ENCODE measurements at regions not wholly inside any gene's neighbourhood (a gene's known extent, or its start where the extent isn't known, plus 50 kb on each side); places are given as distances from the start of the nearest gene placed in this dataset.
"Not testable (repeated sequence)": the region's sequence is repeated elsewhere in the genome, so short reads cannot be mapped to it uniquely, and the experiment has no call there.

DNA sequence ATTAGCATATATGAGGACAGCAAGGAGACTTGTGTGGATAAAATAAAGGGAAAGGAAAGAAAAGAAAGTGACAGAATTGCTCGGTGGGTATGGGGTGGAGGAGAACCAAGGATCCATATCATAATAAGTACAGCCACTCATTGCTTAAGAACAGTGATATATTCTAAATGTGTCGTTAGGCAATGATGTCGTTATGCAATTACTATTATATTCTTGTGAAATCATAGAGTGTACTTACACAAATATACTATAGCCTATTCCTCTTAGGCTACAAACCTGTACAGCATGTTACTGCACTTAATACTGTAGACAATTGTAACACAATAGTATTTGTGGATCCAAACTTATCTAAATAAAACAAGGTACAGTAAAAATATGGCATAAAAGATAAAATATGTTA, 271.1 kb downstream of the CCER1 start:
- FAIRE-seq = no peak

- FAIRE-seq = no peak
These were observed 272.6 kb downstream of the CCER1 start for GRCh38 chr12:90682398-90682797.

GRCh38 chr12:90679674-90680073, 275.3 kb downstream of the CCER1 start:
- no peak for FAIRE-seq

GRCh38 chr12:90677552-90677951, 277.4 kb downstream of the CCER1 start:
- no peak for FAIRE-seq

- FAIRE-seq = no peak
These were observed 277.9 kb downstream of the CCER1 start for GRCh38 chr12:90677055-90677454.

DNA sequence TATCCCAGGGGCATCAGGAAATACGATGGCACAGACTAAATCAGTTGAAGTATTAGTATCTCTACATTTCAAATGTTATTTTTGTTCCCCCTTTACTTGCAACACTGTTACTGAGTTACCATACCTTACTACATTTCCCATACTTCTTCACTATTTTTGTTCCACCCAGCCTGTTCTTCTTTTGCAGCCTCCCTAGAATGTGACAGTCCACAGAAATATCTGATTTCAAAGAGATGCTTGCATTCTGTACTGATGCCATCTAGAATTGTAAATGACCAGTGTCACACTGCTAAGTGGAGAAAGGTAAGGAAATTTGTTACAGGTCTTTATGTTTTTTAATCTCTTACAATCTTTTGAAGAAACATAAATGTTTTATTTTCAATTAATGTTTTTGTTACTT, 279.9 kb downstream of the CCER1 start:
- no peak for FAIRE-seq

DNA sequence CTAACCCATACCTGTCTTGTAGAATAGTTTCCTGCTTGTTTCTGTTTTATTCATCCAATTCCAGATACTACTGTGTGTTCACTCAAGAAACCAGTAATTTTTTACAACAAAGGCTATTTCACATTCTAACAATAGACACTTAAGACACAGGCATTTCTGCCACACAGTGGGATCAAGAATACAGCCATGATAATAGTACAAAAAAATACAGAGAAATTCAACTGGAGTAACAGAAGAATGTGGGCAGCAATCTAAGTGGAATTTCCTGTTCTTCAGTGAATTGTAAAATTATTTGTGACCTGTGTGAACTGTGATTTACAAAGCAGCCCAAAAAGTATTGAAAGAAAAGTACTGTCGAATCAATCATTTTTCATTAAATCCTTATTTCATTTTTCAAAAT, 282.9 kb downstream of the CCER1 start:
- no peak for FAIRE-seq

DNA sequence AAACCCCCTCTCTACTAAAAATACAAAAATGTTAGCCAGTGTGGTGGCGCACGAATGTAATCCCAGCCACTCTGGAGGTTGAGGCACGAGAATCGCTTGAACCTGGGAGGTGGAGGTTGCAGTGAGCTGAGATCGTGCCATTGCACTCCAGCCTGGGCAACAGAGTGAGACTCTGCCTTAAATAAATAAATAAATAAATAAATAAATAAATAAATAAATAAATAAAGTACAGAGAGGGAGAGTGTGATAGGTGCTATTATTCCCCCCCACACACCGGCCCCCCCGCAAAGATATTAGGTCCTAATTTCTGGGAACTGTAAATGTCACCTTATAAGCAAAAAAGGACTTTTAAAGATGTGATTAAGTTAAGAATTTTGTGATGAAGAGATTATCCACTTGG, 291.0 kb downstream of the CCER1 start:
- not testable (repeated sequence) for FAIRE-seq

DNA sequence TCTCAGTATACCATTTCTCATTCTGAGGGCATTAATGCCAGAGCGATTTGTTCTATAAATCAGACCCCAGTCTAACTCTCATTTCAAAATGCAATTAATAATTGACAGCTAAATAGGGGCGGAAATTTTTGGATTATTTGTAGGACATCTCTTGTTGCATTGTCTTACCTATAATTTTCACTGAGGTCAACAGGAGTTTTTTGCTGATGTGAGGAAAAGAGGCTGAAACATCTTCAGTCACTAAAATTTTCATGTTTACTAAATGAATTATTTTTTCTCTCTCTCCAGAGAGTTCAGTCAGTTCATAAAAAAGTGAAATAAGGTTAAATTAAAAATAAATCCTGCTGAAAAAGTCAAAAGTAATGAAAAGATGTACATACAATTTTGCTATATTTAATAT, 295.9 kb downstream of the CCER1 start:
- FAIRE-seq = no peak

GRCh38 chr12:90653040-90653439, 301.9 kb downstream of the CCER1 start:
- no peak for FAIRE-seq

- FAIRE-seq = no peak
These were observed 302.7 kb downstream of the CCER1 start for GRCh38 chr12:90652280-90652679.

- no peak for FAIRE-seq
These were observed 309.8 kb downstream of the CCER1 start for GRCh38 chr12:90645181-90645580.

GRCh38 chr12:90631591-90632212, 323.3 kb downstream of the CCER1 start:
- FAIRE-seq = no peak

DNA sequence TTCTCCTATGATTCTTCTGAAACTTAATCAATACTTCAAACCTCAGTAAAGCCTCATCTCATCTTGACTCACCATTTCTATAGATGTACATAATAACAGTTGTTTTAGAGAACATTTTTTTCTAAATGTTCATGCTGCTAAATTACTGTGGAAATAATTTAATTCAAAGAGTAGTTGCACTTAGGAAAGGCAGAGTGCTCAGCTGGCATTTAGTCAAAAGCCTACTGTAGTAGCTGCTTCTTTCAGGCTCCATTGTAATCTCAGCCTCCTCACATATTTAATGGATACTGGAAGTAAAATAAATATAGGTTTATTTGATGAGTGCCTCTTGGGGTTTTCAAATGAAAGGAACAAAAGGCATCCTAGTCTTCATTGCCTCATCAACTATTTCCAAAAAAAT, 325.0 kb downstream of the CCER1 start:
- FAIRE-seq = no peak

DNA sequence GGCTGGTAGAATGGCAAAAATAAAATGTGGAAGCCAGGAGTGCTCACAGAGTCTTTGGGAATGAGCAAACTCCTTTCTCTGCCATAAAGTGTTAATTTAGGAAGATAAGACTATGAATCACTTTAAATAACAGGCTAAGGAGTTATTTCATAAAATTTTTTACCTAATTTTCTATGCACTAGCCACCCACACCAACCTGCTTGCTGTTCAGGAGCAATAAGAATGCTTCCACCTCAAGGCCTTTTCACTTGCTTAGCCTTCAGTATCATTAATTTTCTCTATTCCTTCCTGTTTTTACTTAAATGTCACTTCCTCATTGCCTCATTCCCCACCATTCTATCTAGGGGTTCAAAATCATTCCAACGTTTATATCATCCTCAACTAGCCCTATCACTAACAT, 326.8 kb downstream of the CCER1 start:
- no peak for FAIRE-seq

- no peak for FAIRE-seq
These were observed 327.6 kb downstream of the CCER1 start for GRCh38 chr12:90627180-90627896.

DNA sequence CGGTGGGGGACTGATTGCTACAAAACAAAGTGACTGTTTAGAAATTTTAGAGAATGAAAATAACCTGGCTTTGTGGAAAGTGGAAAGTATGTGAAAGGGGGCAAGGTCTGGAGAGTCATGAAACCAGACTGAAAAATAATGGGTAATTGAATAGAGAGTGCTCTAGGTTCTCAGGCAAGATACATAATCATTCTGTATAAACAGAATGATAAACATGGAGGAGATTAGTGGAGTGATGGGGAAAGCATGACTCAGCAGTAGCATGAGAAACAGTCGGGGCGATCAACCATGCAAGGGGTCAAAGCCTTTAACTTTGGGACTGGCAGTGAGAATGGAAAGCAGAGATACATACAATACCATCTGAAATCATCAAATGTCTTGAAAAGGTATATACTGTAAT, 332.5 kb downstream of the CCER1 start:
- FAIRE-seq = no peak

- no peak for FAIRE-seq
These were observed 333.0 kb downstream of the CCER1 start for GRCh38 chr12:90621927-90622326.

- no peak for FAIRE-seq
These were observed 335.0 kb downstream of the CCER1 start for GRCh38 chr12:90619943-90620342.

DNA sequence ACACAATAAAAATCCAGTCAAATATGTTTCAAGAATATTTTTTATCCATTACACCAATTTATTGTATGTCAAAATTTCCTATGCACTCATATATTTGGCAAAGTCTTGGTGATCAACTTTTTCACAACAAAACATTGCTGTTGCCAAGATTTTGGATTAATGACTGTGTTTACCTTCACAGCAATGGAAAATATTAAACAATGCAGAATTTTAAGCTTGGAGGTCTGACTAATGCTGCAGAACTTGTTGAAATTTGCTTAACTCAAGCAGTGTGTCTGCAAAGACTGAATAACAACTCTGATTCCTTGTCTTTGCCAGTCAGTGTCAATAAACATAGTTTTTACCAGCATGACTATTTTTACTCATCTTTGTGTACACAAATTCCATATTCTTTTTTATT, 336.4 kb downstream of the CCER1 start:
- FAIRE-seq = no peak

DNA sequence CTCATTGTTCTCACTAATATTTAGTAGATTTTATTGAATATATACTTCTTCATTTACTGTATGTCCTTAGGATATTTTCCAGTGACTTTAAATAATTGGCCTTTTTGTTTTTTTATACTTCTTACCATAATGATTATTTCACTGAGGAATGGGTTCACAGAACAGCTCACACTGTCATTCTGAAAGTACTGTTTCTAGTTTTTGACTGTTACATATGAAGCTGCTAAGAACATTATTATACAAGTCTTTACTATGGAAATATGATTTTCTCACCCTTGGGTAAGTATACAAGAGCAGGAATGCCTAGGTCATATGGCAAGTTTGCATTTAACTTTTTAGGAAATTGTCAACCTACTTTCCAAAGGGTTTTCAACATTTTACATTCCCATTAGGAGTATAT, 343.1 kb downstream of the CCER1 start:
- FAIRE-seq = no peak

DNA sequence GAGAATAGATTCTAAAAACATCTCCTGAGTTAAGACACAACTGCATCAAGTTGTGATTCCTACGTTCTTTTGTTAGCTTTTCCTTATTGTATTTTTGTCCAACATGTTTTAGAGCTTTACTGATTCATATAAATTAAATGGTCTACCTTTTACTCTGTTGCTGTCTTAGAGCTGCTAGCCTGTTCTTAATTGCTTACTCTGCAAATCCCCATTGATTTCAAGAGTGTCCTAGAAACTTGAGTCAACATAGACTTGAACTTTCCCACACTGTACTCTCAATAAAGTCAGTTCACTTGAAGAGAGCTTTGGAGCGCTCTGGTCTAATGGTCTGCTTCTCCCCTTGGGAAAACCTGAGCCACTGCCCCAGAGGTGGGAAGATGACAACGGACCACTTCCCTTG, 343.9 kb downstream of the CCER1 start:
- FAIRE-seq = no peak

DNA sequence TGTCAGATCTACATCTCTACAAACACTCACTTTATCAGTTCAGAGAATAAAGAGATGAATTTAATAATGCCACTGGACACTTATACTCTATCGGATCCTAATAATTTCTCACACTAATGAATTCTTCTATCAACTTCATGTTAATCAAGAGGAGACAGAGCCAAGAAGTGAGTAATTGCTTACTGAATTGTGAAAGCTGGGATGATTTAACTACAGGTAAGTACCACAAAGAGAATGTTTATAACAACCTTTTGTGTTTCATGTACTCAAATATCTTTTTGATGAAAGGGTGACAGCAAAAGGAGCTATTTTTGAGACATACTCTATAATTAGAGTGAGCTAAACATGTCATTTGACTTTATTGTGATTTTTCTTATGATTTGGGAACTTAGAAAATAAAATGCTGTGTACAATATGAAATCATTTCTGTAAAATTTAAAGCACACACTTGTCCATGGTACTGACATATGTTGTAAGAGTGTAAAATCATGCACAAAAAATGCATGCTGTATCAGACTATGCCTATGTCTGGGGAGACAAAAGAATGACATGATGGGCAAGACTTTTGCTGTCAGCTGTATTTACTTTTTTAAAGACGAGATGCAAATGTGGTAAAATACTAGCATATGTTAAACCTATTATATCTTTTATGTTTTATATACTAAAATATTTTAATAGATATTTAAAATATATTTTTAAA, 361.2 kb downstream of the CCER1 start:
- FAIRE-seq = peak; percentile 36

DNA sequence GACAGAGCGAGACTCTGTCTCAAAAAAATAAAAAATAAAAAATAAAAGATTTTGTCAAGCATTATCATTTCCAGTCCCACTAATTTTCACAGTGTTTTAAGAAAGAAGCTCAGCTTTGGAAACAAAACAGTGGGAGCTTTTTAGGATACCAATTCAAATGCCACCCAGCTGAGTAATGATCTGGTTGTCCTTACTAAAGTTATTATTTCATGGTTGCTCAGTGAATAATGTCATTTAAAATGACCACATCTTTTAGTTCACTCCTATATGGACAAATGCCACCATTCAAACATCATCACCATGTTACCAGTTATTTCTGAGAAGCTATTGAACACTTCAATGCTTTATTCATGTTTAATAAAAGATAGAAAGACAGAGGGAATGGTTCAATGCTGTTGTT, 365.0 kb downstream of the CCER1 start:
- no peak for FAIRE-seq
